Liver (tissue), 8 donors: ENCODE measurements at regions not wholly inside any gene's neighbourhood (a gene's known extent, or its start where the extent isn't known, plus 50 kb on each side); places are given as distances from the start of the nearest gene placed in this dataset.

ENCODE experiments used
- DNase-seq: peaks from one replicate; pipeline ENCODE4 v3.0.0-alpha.2; 2017; ENCODE audit warnings: low spot score
- H3K27ac ChIP-seq, 2 donors: one replicate each; pipeline ENCODE4 v1.7.0; 2013; ENCODE audit warnings: inconsistent platforms in 2 of 2, low read length in 2 of 2, control low read depth in 1 of 2, low read depth in 1 of 2, mild to moderate bottlenecking in 1 of 2
- H3K27me3 ChIP-seq, 4 donors: one replicate each; pipeline versions ENCODE4 v1.6.1 to v1.7.0; 2013; ENCODE audit warnings: low read length in 3 of 4, inconsistent platforms in 1 of 4, mild to moderate bottlenecking in 1 of 4, moderate library complexity in 1 of 4; ENCODE audit not compliant: control insufficient read depth in 4 of 4, insufficient read depth in 4 of 4
- H3K36me3 ChIP-seq, 4 donors: one replicate each; pipeline versions ENCODE4 v1.6.1 to v1.7.0; 2013; ENCODE audit warnings: low read length in 3 of 4, mild to moderate bottlenecking in 3 of 4, low read depth in 1 of 4, moderate library complexity in 1 of 4; ENCODE audit not compliant: control insufficient read depth in 4 of 4, insufficient read depth in 3 of 4
- H3K4me1 ChIP-seq, 4 donors: one replicate each; pipeline versions ENCODE4 v1.6.1 to v1.7.0; 2013; ENCODE audit warnings: low read length in 3 of 4, mild to moderate bottlenecking in 3 of 4, moderate library complexity in 1 of 4; ENCODE audit not compliant: control insufficient read depth in 4 of 4, insufficient read depth in 4 of 4
- H3K4me3 ChIP-seq, 3 donors: one replicate each; pipeline versions ENCODE4 v1.6.1 to v1.7.0; 2013; ENCODE audit warnings: low read length in 3 of 3, control low read depth in 1 of 3, low read depth in 1 of 3, mild to moderate bottlenecking in 1 of 3
- H3K9ac ChIP-seq, 2 donors: one replicate each; pipeline ENCODE4 v1.7.0; 2013; ENCODE audit warnings: low read length in 2 of 2, mild to moderate bottlenecking in 2 of 2, moderate library complexity in 2 of 2, control low read depth in 1 of 2, low read depth in 1 of 2
- H3K9me3 ChIP-seq, 4 donors: one replicate each; pipeline versions ENCODE4 v1.6.1 to v1.7.0; 2013; ENCODE audit warnings: low read length in 3 of 4; ENCODE audit not compliant: control insufficient read depth in 4 of 4
- EGR1 ChIP-seq, 2 donors: IDR thresholded peaks; 2 replicates each; pipeline ENCODE4 v1.6.1; 2016 to 2018; ENCODE audit warnings: antibody characterized with exemption in 2 of 2, low read depth in 2 of 2
- FOXA1 ChIP-seq: IDR thresholded peaks from 2 replicates; pipeline ENCODE4 v1.6.1; 2016; ENCODE audit warnings: antibody characterized with exemption
- GABPA ChIP-seq, 2 donors: IDR thresholded peaks in 1 of 2; conservative IDR thresholded peaks in 1 of 2; 2 replicates each; pipeline ENCODE4 v1.6.1; 2016; ENCODE audit warnings: antibody characterized with exemption in 2 of 2, mild to moderate bottlenecking in 1 of 2, moderate library complexity in 1 of 2
- RAD21 ChIP-seq, 2 donors: IDR thresholded peaks; 2 replicates each; pipeline ENCODE4 v1.6.1; 2016; ENCODE audit warnings: antibody characterized with exemption in 2 of 2, mild to moderate bottlenecking in 2 of 2
- RXRA ChIP-seq, 2 donors: IDR thresholded peaks; 2 replicates each; pipeline ENCODE4 v1.6.1; 2017 to 2018; ENCODE audit warnings: antibody characterized with exemption in 2 of 2, mild to moderate bottlenecking in 1 of 2
- TAF1 ChIP-seq: conservative IDR thresholded peaks from 2 replicates; pipeline ENCODE4 v1.6.1; 2016; ENCODE audit warnings: antibody characterized with exemption, mild to moderate bottlenecking
- WGBS: extraction: QIAGEN DNeasy Blood & Tissue Kit; methylation state at CpG from one replicate; pipeline ENCODE4 v1.1.7; 2013; 5-methylcytosine and 5-hydroxymethylcytosine counted together
- TF ChIP-seq, protein P1 (sequence below): fragments of 150-350 bp; IDR thresholded peaks from 2 replicates; pipeline ENCODE4 v1.5.1; 2017; ENCODE audit warnings: improper control_type of control experiment, low read depth, low read length; ENCODE audit not compliant: missing input control
- TF ChIP-seq, protein P2 (sequence below): IDR thresholded peaks from 2 replicates; pipeline ENCODE4 v1.6.1; 2016; ENCODE audit warnings: antibody characterized with exemption
- TF ChIP-seq, protein P3 (sequence below): IDR thresholded peaks from 2 replicates; pipeline ENCODE4 v1.6.1; 2016; ENCODE audit warnings: antibody characterized with exemption
- TF ChIP-seq, protein P4 (sequence below): IDR thresholded peaks from 2 replicates; pipeline ENCODE4 v1.6.1; 2016; ENCODE audit warnings: antibody characterized with exemption, mild to moderate bottlenecking
- TF ChIP-seq, protein P5 (sequence below): IDR thresholded peaks from 2 replicates; pipeline ENCODE4 v1.6.1; 2016; ENCODE audit warnings: antibody characterized with exemption
- donor health status: healthy.
- donor health status: healthy.
- donor health status: healthy.
- donor health status: healthy.
- donor health status: healthy.

DNA sequence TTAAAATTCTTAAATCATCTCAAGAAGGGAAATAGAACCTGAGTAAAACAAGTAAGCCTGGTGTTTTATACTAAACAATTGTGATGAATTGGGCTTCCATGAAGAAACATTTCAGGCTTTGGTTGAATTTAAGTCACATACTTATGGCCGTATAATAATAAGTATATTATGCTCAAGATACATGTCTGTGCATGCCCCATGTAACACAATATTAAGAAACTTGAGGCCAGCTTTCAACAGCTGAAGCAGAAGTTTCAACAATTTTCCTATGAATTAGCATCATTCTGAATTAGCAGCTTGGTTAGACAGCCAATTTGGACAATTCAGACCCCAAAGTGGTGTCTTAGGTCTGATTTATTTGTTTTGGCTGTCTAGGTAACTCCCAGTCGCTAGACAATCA, 243.7 kb downstream of the MYLK4 start:
- no peak overlapping the region for H3K4me3 ChIP-seq
- H3K4me1 ChIP-seq = peaks cover 0 to 5% (median 2%) of the 10 kb centered on the region in 4 donors
- H3K9me3 ChIP-seq = no peaks in the 10 kb centered on the region
- H3K36me3 ChIP-seq = no peaks in the 10 kb centered on the region
- no peak for DNase-seq
- WGBS = 84% methylated on average over 2 of the region's 2 CpGs
- TF ChIP-seq RXRA (IDR thresholded peaks at IDR 0.05) = no peak
- TF ChIP-seq GABPA (IDR thresholded peaks at IDR 0.05 in 1 of 2, conservative IDR thresholded peaks at IDR 0.05 in 1 of 2) = no peak
- no peak for TF ChIP-seq TAF1
- TF ChIP-seq EGR1 (IDR thresholded peaks at IDR 0.05; ENCODE audit: low read depth in 2 of 2) = no peak
- TF ChIP-seq, protein P1, sequence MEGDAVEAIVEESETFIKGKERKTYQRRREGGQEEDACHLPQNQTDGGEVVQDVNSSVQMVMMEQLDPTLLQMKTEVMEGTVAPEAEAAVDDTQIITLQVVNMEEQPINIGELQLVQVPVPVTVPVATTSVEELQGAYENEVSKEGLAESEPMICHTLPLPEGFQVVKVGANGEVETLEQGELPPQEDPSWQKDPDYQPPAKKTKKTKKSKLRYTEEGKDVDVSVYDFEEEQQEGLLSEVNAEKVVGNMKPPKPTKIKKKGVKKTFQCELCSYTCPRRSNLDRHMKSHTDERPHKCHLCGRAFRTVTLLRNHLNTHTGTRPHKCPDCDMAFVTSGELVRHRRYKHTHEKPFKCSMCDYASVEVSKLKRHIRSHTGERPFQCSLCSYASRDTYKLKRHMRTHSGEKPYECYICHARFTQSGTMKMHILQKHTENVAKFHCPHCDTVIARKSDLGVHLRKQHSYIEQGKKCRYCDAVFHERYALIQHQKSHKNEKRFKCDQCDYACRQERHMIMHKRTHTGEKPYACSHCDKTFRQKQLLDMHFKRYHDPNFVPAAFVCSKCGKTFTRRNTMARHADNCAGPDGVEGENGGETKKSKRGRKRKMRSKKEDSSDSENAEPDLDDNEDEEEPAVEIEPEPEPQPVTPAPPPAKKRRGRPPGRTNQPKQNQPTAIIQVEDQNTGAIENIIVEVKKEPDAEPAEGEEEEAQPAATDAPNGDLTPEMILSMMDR = no peak
- TF ChIP-seq, protein P2, sequence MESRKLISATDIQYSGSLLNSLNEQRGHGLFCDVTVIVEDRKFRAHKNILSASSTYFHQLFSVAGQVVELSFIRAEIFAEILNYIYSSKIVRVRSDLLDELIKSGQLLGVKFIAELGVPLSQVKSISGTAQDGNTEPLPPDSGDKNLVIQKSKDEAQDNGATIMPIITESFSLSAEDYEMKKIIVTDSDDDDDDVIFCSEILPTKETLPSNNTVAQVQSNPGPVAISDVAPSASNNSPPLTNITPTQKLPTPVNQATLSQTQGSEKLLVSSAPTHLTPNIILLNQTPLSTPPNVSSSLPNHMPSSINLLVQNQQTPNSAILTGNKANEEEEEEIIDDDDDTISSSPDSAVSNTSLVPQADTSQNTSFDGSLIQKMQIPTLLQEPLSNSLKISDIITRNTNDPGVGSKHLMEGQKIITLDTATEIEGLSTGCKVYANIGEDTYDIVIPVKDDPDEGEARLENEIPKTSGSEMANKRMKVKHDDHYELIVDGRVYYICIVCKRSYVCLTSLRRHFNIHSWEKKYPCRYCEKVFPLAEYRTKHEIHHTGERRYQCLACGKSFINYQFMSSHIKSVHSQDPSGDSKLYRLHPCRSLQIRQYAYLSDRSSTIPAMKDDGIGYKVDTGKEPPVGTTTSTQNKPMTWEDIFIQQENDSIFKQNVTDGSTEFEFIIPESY = no peak
- H3K27ac ChIP-seq = no peak overlapping the region
- no peak overlapping the region for H3K9ac ChIP-seq
- H3K27me3 ChIP-seq = peaks cover 0 to 7% (median 0%) of the 10 kb centered on the region in 4 donors

DNA sequence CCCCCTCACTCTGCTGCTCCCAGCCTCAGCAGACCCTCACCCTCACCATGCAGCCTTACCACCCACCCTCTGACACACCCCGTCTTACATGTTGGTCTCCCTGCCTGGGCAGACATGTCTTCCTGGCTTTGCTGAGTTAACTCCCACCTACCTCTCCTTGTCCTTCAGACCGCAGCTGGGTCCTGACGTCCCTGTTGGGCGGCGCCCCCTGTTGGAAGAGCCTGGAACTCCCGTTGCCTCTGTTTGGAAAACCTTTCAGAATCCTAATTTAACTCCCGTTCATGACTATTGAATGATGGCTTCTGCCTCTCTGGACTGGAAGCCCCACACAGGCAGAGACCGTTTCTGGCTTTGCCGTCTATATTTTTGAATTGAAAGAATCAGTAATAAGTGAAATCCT, 245.1 kb downstream of the MYLK4 start:
- Histone ChIP-seq H3K27me3 (peaks cover 0 to 7% (median 0%) of the 10 kb centered on the region in 4 donors), H3K4me1 (peaks cover 0 to 8% (median 2%) of the 10 kb centered on the region in 4 donors), H3K9ac (no peak overlapping the region), H3K36me3 (no peaks in the 10 kb centered on the region), H3K4me3 (no peak overlapping the region), H3K27ac (no peak overlapping the region), H3K9me3 (no peaks in the 10 kb centered on the region)
- no peak for DNase-seq
- TF ChIP-seq, protein P3, sequence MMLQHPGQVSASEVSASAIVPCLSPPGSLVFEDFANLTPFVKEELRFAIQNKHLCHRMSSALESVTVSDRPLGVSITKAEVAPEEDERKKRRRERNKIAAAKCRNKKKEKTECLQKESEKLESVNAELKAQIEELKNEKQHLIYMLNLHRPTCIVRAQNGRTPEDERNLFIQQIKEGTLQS = no peak
- TF ChIP-seq TAF1 (no peak), FOXA1 (no peak), RAD21 (IDR thresholded peaks at IDR 0.05) (no peak)
- TF ChIP-seq, protein P2 = no peak
- TF ChIP-seq, protein P4, sequence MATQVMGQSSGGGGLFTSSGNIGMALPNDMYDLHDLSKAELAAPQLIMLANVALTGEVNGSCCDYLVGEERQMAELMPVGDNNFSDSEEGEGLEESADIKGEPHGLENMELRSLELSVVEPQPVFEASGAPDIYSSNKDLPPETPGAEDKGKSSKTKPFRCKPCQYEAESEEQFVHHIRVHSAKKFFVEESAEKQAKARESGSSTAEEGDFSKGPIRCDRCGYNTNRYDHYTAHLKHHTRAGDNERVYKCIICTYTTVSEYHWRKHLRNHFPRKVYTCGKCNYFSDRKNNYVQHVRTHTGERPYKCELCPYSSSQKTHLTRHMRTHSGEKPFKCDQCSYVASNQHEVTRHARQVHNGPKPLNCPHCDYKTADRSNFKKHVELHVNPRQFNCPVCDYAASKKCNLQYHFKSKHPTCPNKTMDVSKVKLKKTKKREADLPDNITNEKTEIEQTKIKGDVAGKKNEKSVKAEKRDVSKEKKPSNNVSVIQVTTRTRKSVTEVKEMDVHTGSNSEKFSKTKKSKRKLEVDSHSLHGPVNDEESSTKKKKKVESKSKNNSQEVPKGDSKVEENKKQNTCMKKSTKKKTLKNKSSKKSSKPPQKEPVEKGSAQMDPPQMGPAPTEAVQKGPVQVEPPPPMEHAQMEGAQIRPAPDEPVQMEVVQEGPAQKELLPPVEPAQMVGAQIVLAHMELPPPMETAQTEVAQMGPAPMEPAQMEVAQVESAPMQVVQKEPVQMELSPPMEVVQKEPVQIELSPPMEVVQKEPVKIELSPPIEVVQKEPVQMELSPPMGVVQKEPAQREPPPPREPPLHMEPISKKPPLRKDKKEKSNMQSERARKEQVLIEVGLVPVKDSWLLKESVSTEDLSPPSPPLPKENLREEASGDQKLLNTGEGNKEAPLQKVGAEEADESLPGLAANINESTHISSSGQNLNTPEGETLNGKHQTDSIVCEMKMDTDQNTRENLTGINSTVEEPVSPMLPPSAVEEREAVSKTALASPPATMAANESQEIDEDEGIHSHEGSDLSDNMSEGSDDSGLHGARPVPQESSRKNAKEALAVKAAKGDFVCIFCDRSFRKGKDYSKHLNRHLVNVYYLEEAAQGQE = no peak
- TF ChIP-seq, protein P5, sequence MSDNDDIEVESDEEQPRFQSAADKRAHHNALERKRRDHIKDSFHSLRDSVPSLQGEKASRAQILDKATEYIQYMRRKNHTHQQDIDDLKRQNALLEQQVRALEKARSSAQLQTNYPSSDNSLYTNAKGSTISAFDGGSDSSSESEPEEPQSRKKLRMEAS = no peak
- WGBS = 46% methylated on average over 9 of the region's 9 CpGs
